ENCODE measurements at regions not wholly inside any gene's neighbourhood (a gene's known extent, or its start where the extent isn't known, plus 50 kb on each side); places are given as distances from the start of the nearest gene placed in this dataset.

GRCh38 chr10:2462581-2462980, 604.8 kb upstream of the PFKP start:
- no peak for DNase-seq (ENCODE audit: low spot score)
- in situ Hi-C loops (cut with MboI; ENCODE audit: low pct_unique_long_range_greater_than_20kb, low sequenced_read_pairs, unreplicated experiment), result no loop called here
- no peak for TF ChIP-seq CTCF (IDR thresholded peaks at IDR 0.05; ENCODE audit: extremely low read depth, insufficient read depth, missing control alignments)

- in situ Hi-C loops (cut with MboI; ENCODE audit: low pct_unique_long_range_greater_than_20kb, low sequenced_read_pairs, unreplicated experiment), result no loop called here
- no peak for TF ChIP-seq CTCF (IDR thresholded peaks at IDR 0.05; ENCODE audit: extremely low read depth, insufficient read depth, missing control alignments)
- no peak for DNase-seq (ENCODE audit: low spot score)
Observed at GRCh38 chr10:2460812-2461211, 606.5 kb upstream of the PFKP start.

- DNase-seq (ENCODE audit: low spot score), result no peak
- in situ Hi-C loops (cut with MboI; ENCODE audit: low pct_unique_long_range_greater_than_20kb, low sequenced_read_pairs, unreplicated experiment), result no loop called here
- no peak for TF ChIP-seq CTCF (IDR thresholded peaks at IDR 0.05; ENCODE audit: extremely low read depth, insufficient read depth, missing control alignments)
Observed at GRCh38 chr10:2459713-2460112, 607.6 kb upstream of the PFKP start.

- TF ChIP-seq CTCF (IDR thresholded peaks at IDR 0.05; ENCODE audit: extremely low read depth, insufficient read depth, missing control alignments), result no peak
- DNase-seq (ENCODE audit: low spot score), result no peak
- in situ Hi-C loops (cut with MboI; ENCODE audit: low pct_unique_long_range_greater_than_20kb, low sequenced_read_pairs, unreplicated experiment), result no loop called here
Observed at GRCh38 chr10:2456834-2457233, 610.5 kb upstream of the PFKP start.

GRCh38 chr10:2445370-2445769, 622.0 kb upstream of the PFKP start:
- DNase-seq (ENCODE audit: low spot score), result no peak
- in situ Hi-C loops (cut with MboI; ENCODE audit: low pct_unique_long_range_greater_than_20kb, low sequenced_read_pairs, unreplicated experiment), result no loop called here
- no peak for TF ChIP-seq CTCF (IDR thresholded peaks at IDR 0.05; ENCODE audit: extremely low read depth, insufficient read depth, missing control alignments)

GRCh38 chr10:2439983-2440382, 627.4 kb upstream of the PFKP start:
- DNase-seq (ENCODE audit: low spot score), result no peak
- no peak for TF ChIP-seq CTCF (IDR thresholded peaks at IDR 0.05; ENCODE audit: extremely low read depth, insufficient read depth, missing control alignments)
- in situ Hi-C loops (cut with MboI; ENCODE audit: low pct_unique_long_range_greater_than_20kb, low sequenced_read_pairs, unreplicated experiment), result no loop called here

- no peak for DNase-seq (ENCODE audit: low spot score)
- in situ Hi-C loops (cut with MboI; ENCODE audit: low pct_unique_long_range_greater_than_20kb, low sequenced_read_pairs, unreplicated experiment), result no loop called here
- no peak for TF ChIP-seq CTCF (IDR thresholded peaks at IDR 0.05; ENCODE audit: extremely low read depth, insufficient read depth, missing control alignments)
Observed at GRCh38 chr10:2439000-2439399, 628.3 kb upstream of the PFKP start.

All from GM13977 (cell line).